ENCODE measurements at regions not wholly inside any gene's neighbourhood (a gene's known extent, or its start where the extent isn't known, plus 50 kb on each side); places are given as distances from the start of the nearest gene placed in this dataset.
"Not testable (repeated sequence)": the region's sequence is repeated elsewhere in the genome, so short reads cannot be mapped to it uniquely, and the experiment has no call there.

- DNase-seq, result no peak
Measured at GRCh38 chr6:56904068-56904467, 50.8 kb upstream of the BEND6 start.

DNA sequence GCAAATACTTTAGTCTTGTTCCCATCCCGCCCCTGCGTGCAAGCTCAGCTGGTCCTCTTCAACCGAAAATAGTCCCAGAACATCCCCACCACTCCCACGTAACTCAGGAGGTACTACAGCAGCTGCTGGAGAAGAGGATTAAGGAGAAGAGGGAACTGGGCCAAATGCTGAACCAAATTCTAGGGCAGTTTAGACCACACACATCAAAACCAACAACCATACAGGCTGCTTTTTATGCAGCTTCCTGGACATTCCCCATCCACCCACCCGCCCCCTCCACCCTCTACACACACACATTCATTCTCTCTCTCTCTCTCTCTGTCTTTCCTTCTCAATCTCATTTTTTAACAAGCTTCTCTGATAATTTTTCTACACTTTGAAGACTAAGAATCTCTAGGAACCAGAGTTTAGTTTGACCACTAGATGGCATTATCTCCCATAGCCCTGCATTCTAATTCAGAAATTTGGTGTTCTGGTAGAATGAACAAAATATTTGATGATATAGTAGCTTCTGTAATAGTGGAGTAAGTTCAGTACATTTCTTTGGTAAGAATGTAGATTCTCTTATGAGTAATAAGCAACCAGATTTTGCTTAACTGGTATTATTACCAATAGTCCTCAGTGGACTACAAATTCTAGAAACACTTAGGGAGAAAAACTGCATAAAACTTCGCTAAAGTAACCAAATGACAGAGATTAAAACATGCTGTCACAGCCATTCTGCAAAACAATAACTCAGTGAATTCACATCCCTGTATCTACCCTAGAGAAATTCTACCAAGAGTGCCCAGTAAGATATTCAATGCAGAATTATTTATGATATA, 52.1 kb upstream of the BEND6 start:
- DNase-seq, result peak; percentile 79

GRCh38 chr6:56900784-56901183, 54.1 kb upstream of the BEND6 start:
- DNase-seq, result no peak

DNA sequence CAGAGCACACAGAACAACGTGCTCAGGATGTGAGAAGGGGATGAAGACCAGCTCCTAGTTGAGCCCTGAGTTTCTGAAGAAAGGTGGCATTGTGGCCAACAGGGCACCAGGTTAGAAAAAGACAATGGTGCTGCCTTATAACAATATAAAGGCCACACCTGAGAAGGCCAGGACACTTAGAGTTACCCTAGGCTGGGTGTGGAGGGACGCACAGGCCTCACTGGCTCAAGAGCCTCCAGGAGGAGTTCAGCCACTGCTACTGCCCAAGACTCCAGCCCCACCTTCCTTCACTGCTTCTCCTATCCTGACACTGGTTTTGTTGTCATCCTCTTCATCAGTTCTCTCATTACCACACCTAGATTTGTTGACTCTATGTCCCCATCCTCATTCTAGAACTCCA, 55.2 kb upstream of the BEND6 start:
- no peak for DNase-seq

- no peak for DNase-seq
Measured at GRCh38 chr6:56899311-56899710, 55.6 kb upstream of the BEND6 start.

- DNase-seq, result no peak
Measured at GRCh38 chr6:56897789-56898529, 56.9 kb upstream of the BEND6 start.

- DNase-seq, result peak; percentile 28
Measured at GRCh38 chr6:56891754-56892153, 63.2 kb upstream of the BEND6 start.

DNA sequence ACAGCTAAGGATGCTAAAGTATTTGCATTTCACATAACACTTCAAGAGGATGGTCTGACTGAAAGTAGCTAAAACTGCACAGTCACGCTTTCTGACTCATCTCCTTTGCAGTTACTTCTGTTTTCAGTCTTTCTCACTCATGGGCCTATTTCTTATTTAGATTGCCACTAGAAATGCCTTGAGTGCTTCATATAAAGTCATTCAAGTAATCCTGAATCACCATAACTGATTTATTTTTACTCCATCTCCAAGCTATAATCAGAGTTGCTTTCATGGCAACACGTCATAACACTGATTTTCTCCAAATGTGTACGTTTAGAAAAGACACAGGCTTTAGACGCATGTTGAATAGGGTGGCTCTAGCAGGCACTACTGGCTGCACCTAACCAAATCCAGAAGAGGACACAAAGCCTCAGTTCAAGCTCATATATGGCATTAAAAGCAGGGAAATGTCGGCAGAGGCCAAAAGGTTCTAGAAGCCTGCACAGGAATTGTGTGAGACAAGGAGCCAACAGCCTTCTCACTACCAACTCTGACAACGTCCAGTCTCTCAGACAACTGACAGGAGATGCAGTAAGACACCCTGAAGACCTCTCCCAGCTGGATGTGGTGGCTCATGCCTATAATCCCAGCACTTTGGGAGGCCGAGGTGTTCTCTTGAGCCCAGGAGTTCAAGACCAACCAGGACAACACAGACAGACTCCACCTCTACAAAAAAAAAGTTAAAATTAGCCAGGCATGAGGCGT, 64.1 kb upstream of the BEND6 start:
- peak; percentile 88 for DNase-seq

DNA sequence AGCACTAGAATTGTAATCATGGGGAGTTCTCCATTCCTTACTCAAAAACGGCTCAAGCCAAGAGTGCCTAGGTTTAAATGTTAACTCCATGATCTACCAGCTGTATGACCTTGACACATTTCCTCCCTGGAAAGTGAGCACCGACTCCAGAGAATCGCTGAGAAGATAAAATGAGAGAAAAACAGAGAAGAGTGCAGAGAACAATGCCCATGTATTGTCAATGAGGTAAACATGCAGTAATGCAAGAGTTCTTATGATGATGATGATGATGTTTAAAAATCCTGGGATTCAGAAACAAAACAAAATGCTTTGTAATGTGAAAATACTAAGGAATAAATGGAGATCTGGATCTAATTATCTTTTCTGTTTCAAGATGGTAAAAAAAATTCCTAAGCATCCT, 64.8 kb upstream of the BEND6 start:
- DNase-seq, result no peak

DNA sequence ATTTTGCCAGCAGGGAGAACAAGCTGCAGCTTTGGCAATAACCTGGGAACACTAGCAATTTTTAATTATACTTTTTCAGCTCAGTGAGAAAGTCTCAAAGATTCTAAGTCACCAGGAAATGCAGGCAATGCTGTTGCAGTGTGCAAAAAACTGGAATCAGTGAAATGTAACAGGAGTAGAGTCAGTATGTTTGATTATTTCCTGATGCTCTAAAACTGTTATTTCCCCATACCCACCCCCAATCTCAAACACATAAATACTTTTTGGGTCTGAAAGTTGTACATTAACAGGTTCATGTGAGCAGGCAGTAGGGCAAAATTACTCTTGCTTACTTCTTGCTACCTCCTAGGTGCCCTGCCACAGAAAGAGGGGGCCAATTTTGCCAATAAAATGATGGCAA, 65.4 kb upstream of the BEND6 start:
- DNase-seq, result no peak

DNA sequence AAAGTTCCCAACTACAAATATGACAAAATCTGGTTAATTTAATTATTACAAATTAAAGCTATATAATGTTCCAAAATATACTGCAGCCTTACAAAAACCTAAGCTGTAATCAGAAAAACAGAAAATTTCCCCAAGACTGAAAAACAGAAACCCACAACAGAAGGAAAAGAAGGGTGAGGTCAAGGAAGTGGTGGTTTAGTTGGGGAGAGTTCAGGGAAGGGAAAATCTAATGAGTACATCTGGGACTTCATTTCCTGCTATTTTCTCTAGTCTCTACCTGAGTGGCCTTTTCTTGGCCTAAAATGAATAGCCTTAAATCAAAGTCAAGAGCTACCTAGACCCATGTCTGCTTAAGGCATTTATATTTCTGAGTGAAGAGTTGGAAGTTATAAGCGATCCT, 66.2 kb upstream of the BEND6 start:
- DNase-seq, result no peak

DNA sequence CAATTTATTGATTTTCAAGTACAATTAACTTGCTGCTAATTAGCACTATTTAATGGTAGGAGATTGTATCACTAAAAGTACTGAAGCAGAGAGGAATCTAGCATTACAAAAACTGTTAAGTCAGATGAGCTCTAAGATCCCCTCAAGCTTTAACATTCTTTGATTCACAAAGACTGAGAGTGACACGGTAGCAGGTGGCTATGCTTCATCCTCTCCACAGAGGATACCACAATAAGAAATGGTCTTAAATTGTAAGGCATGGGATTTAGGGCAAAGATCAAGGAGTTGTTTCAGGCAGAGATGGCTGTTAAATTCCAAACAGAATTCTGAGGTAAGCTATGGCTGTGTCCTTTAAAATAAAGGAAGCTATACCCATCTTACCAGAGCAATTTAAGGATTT, 67.8 kb upstream of the BEND6 start:
- no peak for DNase-seq

DNA sequence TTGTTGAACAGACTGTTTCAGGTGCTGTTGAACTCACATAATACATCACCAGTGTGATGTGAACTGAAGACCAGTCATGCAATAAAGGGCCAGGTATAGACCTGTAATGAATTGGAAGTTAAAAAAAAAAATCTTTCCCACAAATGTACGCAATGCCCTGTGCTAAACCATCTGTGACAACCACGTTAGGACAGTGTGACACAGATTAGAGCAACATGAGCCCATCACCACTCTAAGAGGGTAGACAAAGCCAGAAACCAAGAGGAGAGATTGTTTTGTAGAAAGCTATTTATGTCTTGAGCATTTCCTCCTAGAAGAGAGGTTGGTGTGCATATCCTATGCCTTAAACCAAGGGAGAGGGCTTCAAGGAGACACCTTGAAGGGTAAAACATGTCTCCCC, 77.0 kb upstream of the BEND6 start:
- no peak for DNase-seq

DNA sequence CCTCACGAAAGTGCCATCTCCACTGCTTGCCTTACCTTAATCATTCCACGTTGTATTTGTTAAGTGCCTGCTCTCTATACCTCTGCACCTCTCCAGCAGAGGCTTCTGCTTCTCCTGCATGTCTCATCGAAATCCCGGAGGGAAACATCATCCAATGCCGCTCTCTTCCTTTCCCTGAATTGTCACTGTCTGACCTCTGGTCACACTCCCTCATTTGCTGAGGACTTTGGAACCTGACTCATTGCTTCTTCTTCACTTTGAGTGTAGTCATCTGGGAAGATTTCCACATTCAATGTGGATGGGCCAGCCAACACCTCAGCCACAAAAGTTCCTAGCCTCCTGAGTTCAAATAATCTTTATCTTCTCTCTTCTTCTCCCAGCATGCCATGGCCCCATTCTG, 78.9 kb upstream of the BEND6 start:
- DNase-seq, result no peak

DNA sequence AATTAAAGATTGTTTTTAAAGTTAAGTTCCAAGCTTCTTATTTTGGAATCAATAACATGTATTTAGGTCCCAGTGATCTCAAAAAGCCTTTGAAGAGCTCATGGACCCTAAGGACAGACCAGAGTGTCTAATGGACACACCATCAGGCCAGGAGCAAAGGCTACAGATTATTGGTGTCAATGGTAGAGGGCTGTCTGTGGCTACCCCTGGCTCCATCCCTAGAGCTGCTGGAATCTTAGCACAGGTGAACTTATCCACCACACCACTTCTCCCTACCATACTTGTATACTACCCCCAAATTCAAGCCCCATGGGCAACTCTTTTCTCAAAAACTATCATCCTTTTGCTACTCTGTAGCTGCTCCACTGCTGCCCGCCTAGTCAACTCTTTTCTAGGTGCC, 79.4 kb upstream of the BEND6 start:
- no peak for DNase-seq

- no peak for DNase-seq
Measured at GRCh38 chr6:56874328-56874727, 80.6 kb upstream of the BEND6 start.

DNA sequence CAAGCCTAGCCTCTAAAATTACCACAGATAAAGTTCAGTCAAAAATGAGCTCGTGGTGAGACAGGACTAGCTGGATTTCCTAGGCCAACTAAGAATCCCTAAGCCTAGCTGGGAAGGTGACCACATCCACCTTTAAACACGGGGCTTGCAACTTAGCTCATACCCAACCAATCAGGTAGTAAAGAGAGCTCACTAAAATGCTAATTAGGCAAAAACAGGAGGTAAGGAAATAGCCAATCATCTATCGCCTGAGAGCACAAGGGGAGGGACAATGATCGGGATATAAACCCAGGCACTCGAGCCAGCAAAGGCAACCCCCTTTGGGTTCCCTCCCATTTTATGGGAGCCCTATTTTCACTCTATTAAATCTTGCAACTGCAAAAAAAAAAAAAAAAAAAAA, 84.9 kb upstream of the BEND6 start:
- not testable (repeated sequence) for DNase-seq

GRCh38 chr6:56869346-56869745, 85.6 kb upstream of the BEND6 start:
- no peak for DNase-seq

DNA sequence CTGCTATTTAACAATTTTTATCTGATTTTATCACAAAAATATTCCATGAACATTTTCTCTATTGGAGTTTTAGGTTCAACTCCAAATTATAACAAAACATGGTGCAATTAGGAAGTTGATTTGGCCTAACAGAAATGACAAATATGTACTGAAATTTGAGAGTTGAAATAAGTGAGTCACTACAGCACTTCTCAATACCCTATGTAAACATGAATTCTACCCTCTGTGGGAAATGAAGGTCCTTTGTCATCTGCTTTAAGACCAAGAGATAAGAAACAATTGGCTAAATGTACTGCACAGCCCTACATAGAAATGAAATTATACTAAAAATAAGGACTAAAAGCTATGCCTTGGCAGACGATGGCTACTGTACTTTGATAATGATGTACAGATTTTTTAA, 86.2 kb upstream of the BEND6 start:
- peak; percentile 36 for DNase-seq

GRCh38 chr6:56866917-56867522, 87.9 kb upstream of the BEND6 start:
- DNase-seq, result no peak

DNA sequence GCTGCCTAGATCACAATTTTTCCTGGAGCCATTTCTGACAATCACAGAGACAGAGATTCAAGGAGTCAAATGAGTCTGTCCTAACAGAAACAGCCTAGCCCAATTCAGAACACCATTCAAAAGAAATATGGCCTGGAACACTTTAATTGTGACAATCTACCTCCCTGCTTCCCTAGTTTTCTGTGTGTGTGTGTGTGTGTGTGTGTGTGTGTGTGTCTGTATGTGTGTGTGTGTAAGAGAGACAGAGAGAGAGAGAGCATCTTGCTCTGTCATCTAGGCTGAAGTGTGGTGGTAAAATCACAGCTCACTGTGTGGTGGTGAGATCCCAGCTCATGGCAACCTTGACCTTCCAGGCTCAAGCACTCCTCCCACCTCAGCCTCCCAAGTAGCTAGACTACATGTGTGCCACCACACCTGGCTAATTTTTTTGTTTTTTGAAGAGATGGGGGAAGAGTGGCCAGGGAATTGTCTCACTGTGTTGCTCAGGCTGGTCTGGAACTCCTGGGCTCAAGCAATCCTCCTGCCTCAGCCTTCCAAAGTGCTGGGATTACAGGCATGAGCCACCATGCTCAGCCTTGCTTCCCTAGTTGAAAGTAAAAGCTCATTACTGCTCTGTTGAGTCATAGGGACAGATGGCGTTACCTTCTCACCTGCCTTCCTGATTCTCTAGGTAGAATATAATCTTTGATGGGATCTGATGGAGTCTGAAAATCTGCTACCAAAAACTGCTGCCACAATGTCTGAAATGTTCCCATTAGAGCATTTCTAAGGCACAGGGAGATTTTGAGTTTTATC, 89.6 kb upstream of the BEND6 start:
- no peak for DNase-seq

DNA sequence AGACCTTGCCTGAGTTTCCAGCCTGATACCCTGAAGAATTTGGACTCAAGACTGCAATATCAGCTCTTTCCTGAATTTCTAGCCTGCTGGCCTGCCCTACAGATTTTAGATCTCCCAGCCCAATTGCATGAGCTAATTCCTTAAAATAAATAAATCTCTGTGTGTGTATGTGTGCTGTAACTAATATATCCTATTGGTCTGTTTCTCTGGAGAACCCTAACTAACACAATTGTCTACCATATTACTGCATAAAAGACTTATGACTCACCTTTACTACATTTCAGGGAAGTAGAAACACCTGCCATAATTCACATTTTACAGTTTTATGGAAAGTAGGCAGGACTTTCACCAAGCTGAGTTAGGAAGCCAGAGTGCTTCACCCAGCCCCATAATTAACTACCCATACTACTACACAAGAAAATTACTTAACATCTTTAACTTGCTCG, 90.7 kb upstream of the BEND6 start:
- DNase-seq, result no peak
